ENCODE measurements at regions not wholly inside any gene's neighbourhood (a gene's known extent, or its start where the extent isn't known, plus 50 kb on each side); places are given as distances from the start of the nearest gene placed in this dataset.

- in situ Hi-C loops (cut with MboI; ENCODE audit: low sequenced_read_pairs) = no loop called here
These were observed 119.6 kb downstream of the MTX2 start for GRCh38 chr2:176388861-176389260.

- in situ Hi-C loops (cut with MboI; ENCODE audit: low sequenced_read_pairs) = no loop called here
These were observed 121.3 kb downstream of the MTX2 start for GRCh38 chr2:176390276-176391147.

GRCh38 chr2:176391148-176391419, 121.8 kb downstream of the MTX2 start:
- in situ Hi-C loops (cut with MboI; ENCODE audit: low sequenced_read_pairs) = no loop called here

- in situ Hi-C loops (cut with MboI; ENCODE audit: low sequenced_read_pairs) = no loop called here
These were observed 123.0 kb downstream of the MTX2 start for GRCh38 chr2:176392249-176392648.

GRCh38 chr2:176392744-176393414, 123.6 kb downstream of the MTX2 start:
- in situ Hi-C loops (cut with MboI; ENCODE audit: low sequenced_read_pairs) = no loop called here

- in situ Hi-C loops (cut with MboI; ENCODE audit: low sequenced_read_pairs) = no loop called here
These were observed 126.1 kb downstream of the MTX2 start for GRCh38 chr2:176395273-176395854.

- in situ Hi-C loops (cut with MboI; ENCODE audit: low sequenced_read_pairs) = no loop called here
These were observed 129.2 kb downstream of the MTX2 start for GRCh38 chr2:176398243-176399073.

GRCh38 chr2:176399074-176399598, 129.9 kb downstream of the MTX2 start:
- in situ Hi-C loops (cut with MboI; ENCODE audit: low sequenced_read_pairs) = no loop called here

- in situ Hi-C loops (cut with MboI; ENCODE audit: low sequenced_read_pairs) = no loop called here
These were observed 136.2 kb downstream of the MTX2 start for GRCh38 chr2:176405477-176405876.

- in situ Hi-C loops (cut with MboI; ENCODE audit: low sequenced_read_pairs) = no loop called here
These were observed 138.5 kb downstream of the MTX2 start for GRCh38 chr2:176407706-176408105.

GRCh38 chr2:176409671-176410070, 140.4 kb downstream of the MTX2 start:
- in situ Hi-C loops (cut with MboI; ENCODE audit: low sequenced_read_pairs) = no loop called here

- in situ Hi-C loops (cut with MboI; ENCODE audit: low sequenced_read_pairs) = no loop called here
These were observed 142.9 kb downstream of the MTX2 start for GRCh38 chr2:176412136-176412535.

- in situ Hi-C loops (cut with MboI; ENCODE audit: low sequenced_read_pairs) = no loop called here
These were observed 144.5 kb downstream of the MTX2 start for GRCh38 chr2:176413786-176414185.

- in situ Hi-C loops (cut with MboI; ENCODE audit: low sequenced_read_pairs) = no loop called here
These were observed 145.4 kb downstream of the MTX2 start for GRCh38 chr2:176414641-176415040.

GRCh38 chr2:176415174-176415895, 146.1 kb downstream of the MTX2 start:
- in situ Hi-C loops (cut with MboI; ENCODE audit: low sequenced_read_pairs) = no loop called here

- in situ Hi-C loops (cut with MboI; ENCODE audit: low sequenced_read_pairs) = no loop called here
These were observed 146.8 kb downstream of the MTX2 start for GRCh38 chr2:176415937-176416499.

GRCh38 chr2:176418768-176419167, 149.5 kb downstream of the MTX2 start:
- in situ Hi-C loops (cut with MboI; ENCODE audit: low sequenced_read_pairs) = no loop called here

- in situ Hi-C loops (cut with MboI; ENCODE audit: low sequenced_read_pairs) = no loop called here
These were observed 150.4 kb downstream of the MTX2 start for GRCh38 chr2:176419591-176420071.

- in situ Hi-C loops (cut with MboI; ENCODE audit: low sequenced_read_pairs) = no loop called here
These were observed 152.2 kb downstream of the MTX2 start for GRCh38 chr2:176421297-176422050.
